HG03565 (cell line): ENCODE measurements at regions not wholly inside any gene's neighbourhood (a gene's known extent, or its start where the extent isn't known, plus 50 kb on each side); places are given as distances from the start of the nearest gene placed in this dataset.
"Not testable (repeated sequence)": the region's sequence is repeated elsewhere in the genome, so short reads cannot be mapped to it uniquely, and the experiment has no call there.

Source experiments
- ATAC-seq: cut with Tn5 transposase; IDR thresholded peaks from one replicate; pipeline ENCODE4 v1.9.1; 2021; ENCODE audit warnings: mild to moderate bottlenecking, moderate library complexity; ENCODE audit not compliant: unreplicated experiment

- ATAC-seq: no peak
Measured at GRCh38 chr18:23311351-23312121, 141.6 kb upstream of the RIOK3 start.

- ATAC-seq: no peak
Measured at GRCh38 chr18:23313379-23313778, 139.7 kb upstream of the RIOK3 start.

- no peak for ATAC-seq
Measured at GRCh38 chr18:23314672-23315071, 138.4 kb upstream of the RIOK3 start.

- ATAC-seq: no peak
Measured at GRCh38 chr18:23316316-23316715, 136.8 kb upstream of the RIOK3 start.

GRCh38 chr18:23316988-23317387 lies 136.1 kb upstream of the RIOK3 start:
- no peak for ATAC-seq

- ATAC-seq: no peak
Measured at GRCh38 chr18:23317975-23318675, 135.0 kb upstream of the RIOK3 start.

GRCh38 chr18:23320709-23321236 lies 132.3 kb upstream of the RIOK3 start:
- no peak for ATAC-seq

GRCh38 chr18:23321996-23322395 lies 131.1 kb upstream of the RIOK3 start:
- ATAC-seq: no peak

GRCh38 chr18:23324056-23324811 lies 128.9 kb upstream of the RIOK3 start:
- ATAC-seq: no peak

GRCh38 chr18:23324861-23325260 lies 128.2 kb upstream of the RIOK3 start:
- ATAC-seq: no peak

- ATAC-seq: not testable (repeated sequence)
Measured at GRCh38 chr18:23329671-23330070, 123.4 kb upstream of the RIOK3 start.

- no peak for ATAC-seq
Measured at GRCh38 chr18:23330423-23330822, 122.7 kb upstream of the RIOK3 start.

- ATAC-seq: no peak
Measured at GRCh38 chr18:23331091-23331920, 121.8 kb upstream of the RIOK3 start.

- no peak for ATAC-seq
Measured at GRCh38 chr18:23332356-23332755, 120.7 kb upstream of the RIOK3 start.

GRCh38 chr18:23333827-23334226 lies 119.3 kb upstream of the RIOK3 start:
- ATAC-seq: no peak

GRCh38 chr18:23334569-23334968 lies 118.5 kb upstream of the RIOK3 start:
- no peak for ATAC-seq

- ATAC-seq: no peak
Measured at GRCh38 chr18:23336101-23336500, 117.0 kb upstream of the RIOK3 start.

GRCh38 chr18:23337599-23338444 lies 115.3 kb upstream of the RIOK3 start:
- ATAC-seq: no peak

- no peak for ATAC-seq
Measured at GRCh38 chr18:23340661-23341060, 112.4 kb upstream of the RIOK3 start.

- no peak for ATAC-seq
Measured at GRCh38 chr18:23341383-23341782, 111.7 kb upstream of the RIOK3 start.
